Liver (tissue), 8 donors: ENCODE measurements at regions not wholly inside any gene's neighbourhood (a gene's known extent, or its start where the extent isn't known, plus 50 kb on each side); places are given as distances from the start of the nearest gene placed in this dataset.

ENCODE experiments used
- DNase-seq: peaks from one replicate; pipeline ENCODE4 v3.0.0-alpha.2; 2017; ENCODE audit warnings: low spot score
- H3K27ac ChIP-seq, 2 donors: one replicate each; pipeline ENCODE4 v1.7.0; 2013; ENCODE audit warnings: inconsistent platforms in 2 of 2, low read length in 2 of 2, control low read depth in 1 of 2, low read depth in 1 of 2, mild to moderate bottlenecking in 1 of 2
- H3K27me3 ChIP-seq, 4 donors: one replicate each; pipeline versions ENCODE4 v1.6.1 to v1.7.0; 2013; ENCODE audit warnings: low read length in 3 of 4, inconsistent platforms in 1 of 4, mild to moderate bottlenecking in 1 of 4, moderate library complexity in 1 of 4; ENCODE audit not compliant: control insufficient read depth in 4 of 4, insufficient read depth in 4 of 4
- H3K36me3 ChIP-seq, 4 donors: one replicate each; pipeline versions ENCODE4 v1.6.1 to v1.7.0; 2013; ENCODE audit warnings: low read length in 3 of 4, mild to moderate bottlenecking in 3 of 4, low read depth in 1 of 4, moderate library complexity in 1 of 4; ENCODE audit not compliant: control insufficient read depth in 4 of 4, insufficient read depth in 3 of 4
- H3K4me1 ChIP-seq, 4 donors: one replicate each; pipeline versions ENCODE4 v1.6.1 to v1.7.0; 2013; ENCODE audit warnings: low read length in 3 of 4, mild to moderate bottlenecking in 3 of 4, moderate library complexity in 1 of 4; ENCODE audit not compliant: control insufficient read depth in 4 of 4, insufficient read depth in 4 of 4
- H3K4me3 ChIP-seq, 3 donors: one replicate each; pipeline versions ENCODE4 v1.6.1 to v1.7.0; 2013; ENCODE audit warnings: low read length in 3 of 3, control low read depth in 1 of 3, low read depth in 1 of 3, mild to moderate bottlenecking in 1 of 3
- H3K9ac ChIP-seq, 2 donors: one replicate each; pipeline ENCODE4 v1.7.0; 2013; ENCODE audit warnings: low read length in 2 of 2, mild to moderate bottlenecking in 2 of 2, moderate library complexity in 2 of 2, control low read depth in 1 of 2, low read depth in 1 of 2
- H3K9me3 ChIP-seq, 4 donors: one replicate each; pipeline versions ENCODE4 v1.6.1 to v1.7.0; 2013; ENCODE audit warnings: low read length in 3 of 4; ENCODE audit not compliant: control insufficient read depth in 4 of 4
- GABPA ChIP-seq, 2 donors: IDR thresholded peaks in 1 of 2; conservative IDR thresholded peaks in 1 of 2; 2 replicates each; pipeline ENCODE4 v1.6.1; 2016; ENCODE audit warnings: antibody characterized with exemption in 2 of 2, mild to moderate bottlenecking in 1 of 2, moderate library complexity in 1 of 2
- HNF4A ChIP-seq, 2 donors: conservative IDR thresholded peaks; 2 replicates each; pipeline ENCODE4 v1.6.1; 2016; ENCODE audit warnings: antibody characterized with exemption in 2 of 2, mild to moderate bottlenecking in 2 of 2
- HNF4G ChIP-seq: IDR thresholded peaks from 2 replicates; pipeline ENCODE4 v1.6.1; 2016; ENCODE audit warnings: antibody characterized with exemption
- JUND ChIP-seq, 2 donors: IDR thresholded peaks; 2 replicates each; pipeline ENCODE4 v1.6.1; 2016; ENCODE audit warnings: antibody characterized with exemption in 2 of 2
- NR2F2 ChIP-seq: IDR thresholded peaks from 2 replicates; pipeline ENCODE4 v1.6.1; 2016; ENCODE audit warnings: antibody characterized with exemption
- RAD21 ChIP-seq, 2 donors: IDR thresholded peaks; 2 replicates each; pipeline ENCODE4 v1.6.1; 2016; ENCODE audit warnings: antibody characterized with exemption in 2 of 2, mild to moderate bottlenecking in 2 of 2
- REST ChIP-seq: IDR thresholded peaks from 2 replicates; pipeline ENCODE4 v1.6.1; 2016; ENCODE audit warnings: antibody characterized with exemption, mild to moderate bottlenecking
- RXRA ChIP-seq, 2 donors: IDR thresholded peaks; 2 replicates each; pipeline ENCODE4 v1.6.1; 2017 to 2018; ENCODE audit warnings: antibody characterized with exemption in 2 of 2, mild to moderate bottlenecking in 1 of 2
- SP1 ChIP-seq: IDR thresholded peaks from 2 replicates; pipeline ENCODE4 v1.6.1; 2018; ENCODE audit warnings: antibody characterized with exemption, mild to moderate bottlenecking
- TAF1 ChIP-seq: conservative IDR thresholded peaks from 2 replicates; pipeline ENCODE4 v1.6.1; 2016; ENCODE audit warnings: antibody characterized with exemption, mild to moderate bottlenecking
- YY1 ChIP-seq: IDR thresholded peaks from 2 replicates; pipeline ENCODE4 v1.6.1; 2016; ENCODE audit warnings: antibody characterized with exemption, mild to moderate bottlenecking
- ZBTB33 ChIP-seq: IDR thresholded peaks from 2 replicates; pipeline ENCODE4 v1.6.1; 2016; ENCODE audit warnings: antibody characterized with exemption
- WGBS: extraction: QIAGEN DNeasy Blood & Tissue Kit; methylation state at CpG from one replicate; pipeline ENCODE4 v1.1.7; 2013; 5-methylcytosine and 5-hydroxymethylcytosine counted together
- TF ChIP-seq, protein P1 (sequence below): fragments of 150-350 bp; IDR thresholded peaks from 2 replicates; pipeline ENCODE4 v1.5.1; 2017; ENCODE audit warnings: improper control_type of control experiment, low read depth, low read length; ENCODE audit not compliant: missing input control
- TF ChIP-seq, protein P2 (sequence below): IDR thresholded peaks from 2 replicates; pipeline ENCODE4 v1.6.1; 2016; ENCODE audit warnings: antibody characterized with exemption
- TF ChIP-seq, protein P3 (sequence below): IDR thresholded peaks from 2 replicates; pipeline ENCODE4 v1.6.1; 2016; ENCODE audit warnings: antibody characterized with exemption
- donor health status: healthy.
- donor health status: healthy.
- donor health status: healthy.
- donor health status: healthy.
- donor health status: healthy.

DNA sequence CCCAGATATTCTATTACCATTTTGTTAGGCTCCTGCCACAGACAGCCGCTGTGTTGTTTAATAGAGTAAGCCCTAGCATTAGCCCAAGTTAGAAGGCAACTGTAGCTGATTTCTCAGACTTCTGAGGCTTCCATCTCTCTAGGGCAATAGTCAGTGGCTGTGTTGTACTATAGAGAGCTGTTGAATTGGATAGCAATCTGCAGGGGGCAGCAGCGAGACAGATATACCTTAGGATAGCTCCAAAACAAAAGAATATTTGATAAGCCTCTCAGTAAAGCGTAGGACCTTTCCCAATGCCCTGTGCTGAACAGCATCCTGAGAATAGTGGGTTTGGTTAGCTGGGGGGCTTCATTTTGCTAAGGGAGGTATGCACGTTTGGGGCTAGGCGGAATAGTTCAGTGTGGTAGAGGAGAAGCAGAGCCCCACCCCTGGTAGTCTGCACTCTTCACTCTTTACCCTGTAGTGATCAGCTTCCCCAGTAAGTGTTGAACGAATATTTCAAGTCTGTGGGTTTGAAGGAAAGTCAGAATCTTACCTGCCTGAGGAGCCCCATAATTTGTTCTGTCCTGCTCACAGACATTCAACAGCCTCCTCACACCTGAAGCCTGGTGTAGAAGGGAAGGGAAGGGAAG is 515.1 kb downstream of the INSC start:
- Histone ChIP-seq H3K27ac (no peak overlapping the region), H3K9me3 (no peaks in the 10 kb centered on the region), H3K36me3 (no peaks in the 10 kb centered on the region), H3K9ac (no peak overlapping the region), H3K4me3 (no peak overlapping the region), H3K27me3 (no peaks in the 10 kb centered on the region), H3K4me1 (no peaks in the 10 kb centered on the region)
- DNase-seq: no peak
- 54% methylated on average over 6 of the region's 6 CpGs for WGBS
- TF ChIP-seq JUND (IDR thresholded peaks at IDR 0.05): no peak
- TF ChIP-seq GABPA (IDR thresholded peaks at IDR 0.05 in 1 of 2, conservative IDR thresholded peaks at IDR 0.05 in 1 of 2): no peak
- no peak for TF ChIP-seq REST
- TF ChIP-seq, protein P1, sequence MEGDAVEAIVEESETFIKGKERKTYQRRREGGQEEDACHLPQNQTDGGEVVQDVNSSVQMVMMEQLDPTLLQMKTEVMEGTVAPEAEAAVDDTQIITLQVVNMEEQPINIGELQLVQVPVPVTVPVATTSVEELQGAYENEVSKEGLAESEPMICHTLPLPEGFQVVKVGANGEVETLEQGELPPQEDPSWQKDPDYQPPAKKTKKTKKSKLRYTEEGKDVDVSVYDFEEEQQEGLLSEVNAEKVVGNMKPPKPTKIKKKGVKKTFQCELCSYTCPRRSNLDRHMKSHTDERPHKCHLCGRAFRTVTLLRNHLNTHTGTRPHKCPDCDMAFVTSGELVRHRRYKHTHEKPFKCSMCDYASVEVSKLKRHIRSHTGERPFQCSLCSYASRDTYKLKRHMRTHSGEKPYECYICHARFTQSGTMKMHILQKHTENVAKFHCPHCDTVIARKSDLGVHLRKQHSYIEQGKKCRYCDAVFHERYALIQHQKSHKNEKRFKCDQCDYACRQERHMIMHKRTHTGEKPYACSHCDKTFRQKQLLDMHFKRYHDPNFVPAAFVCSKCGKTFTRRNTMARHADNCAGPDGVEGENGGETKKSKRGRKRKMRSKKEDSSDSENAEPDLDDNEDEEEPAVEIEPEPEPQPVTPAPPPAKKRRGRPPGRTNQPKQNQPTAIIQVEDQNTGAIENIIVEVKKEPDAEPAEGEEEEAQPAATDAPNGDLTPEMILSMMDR: peak; percentile 40
- TF ChIP-seq RAD21 (IDR thresholded peaks at IDR 0.05): peak; percentile 66 to 81
- no peak for TF ChIP-seq NR2F2
- TF ChIP-seq, protein P2, sequence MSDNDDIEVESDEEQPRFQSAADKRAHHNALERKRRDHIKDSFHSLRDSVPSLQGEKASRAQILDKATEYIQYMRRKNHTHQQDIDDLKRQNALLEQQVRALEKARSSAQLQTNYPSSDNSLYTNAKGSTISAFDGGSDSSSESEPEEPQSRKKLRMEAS: no peak
- TF ChIP-seq HNF4G: no peak
- no peak for TF ChIP-seq RXRA (IDR thresholded peaks at IDR 0.05)
- TF ChIP-seq TAF1: no peak
- TF ChIP-seq SP1: no peak
- TF ChIP-seq HNF4A (conservative IDR thresholded peaks at IDR 0.05): no peak

GRCh38 chr11:15630896-15631295 is 516.2 kb downstream of the INSC start:
- Histone ChIP-seq H3K36me3 (no peaks in the 10 kb centered on the region), H3K4me1 (peaks cover 0 to 6% (median 0%) of the 10 kb centered on the region in 4 donors), H3K9me3 (no peaks in the 10 kb centered on the region), H3K4me3 (no peak overlapping the region), H3K9ac (no peak overlapping the region), H3K27ac (no peak overlapping the region), H3K27me3 (no peaks in the 10 kb centered on the region)
- no peak for DNase-seq
- TF ChIP-seq, protein P3, sequence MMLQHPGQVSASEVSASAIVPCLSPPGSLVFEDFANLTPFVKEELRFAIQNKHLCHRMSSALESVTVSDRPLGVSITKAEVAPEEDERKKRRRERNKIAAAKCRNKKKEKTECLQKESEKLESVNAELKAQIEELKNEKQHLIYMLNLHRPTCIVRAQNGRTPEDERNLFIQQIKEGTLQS: no peak
- TF ChIP-seq, protein P2: no peak
- TF ChIP-seq GABPA (IDR thresholded peaks at IDR 0.05 in 1 of 2, conservative IDR thresholded peaks at IDR 0.05 in 1 of 2) (no peak), RXRA (IDR thresholded peaks at IDR 0.05) (no peak), JUND (IDR thresholded peaks at IDR 0.05) (no peak), ZBTB33 (no peak), HNF4G (no peak), YY1 (no peak)
- 89% methylated on average over 2 of the region's 2 CpGs for whole genome bisulfite sequencing
